Fibroblast of pulmonary artery (primary cell): ENCODE measurements at regions not wholly inside any gene's neighbourhood (a gene's known extent, or its start where the extent isn't known, plus 50 kb on each side); places are given as distances from the start of the nearest gene placed in this dataset.

Experiments
- DNase-seq: peaks from one replicate; pipeline ENCODE4 v3.0.0-alpha.2; 2010; ENCODE audit warnings: low read depth
- H3K4me3 ChIP-seq: replicated peaks from 2 replicates; pipeline ENCODE4 v1.5.1; 2011; ENCODE audit warnings: low read depth, mild to moderate bottlenecking, control low read depth, low read length, moderate library complexity
- TF ChIP-seq, protein P1 (sequence below): IDR thresholded peaks from 2 replicates; pipeline ENCODE4 v1.5.1; 2011; ENCODE audit warnings: mild to moderate bottlenecking, control low read depth, low read length, inconsistent platforms; ENCODE audit errors: missing control alignments

DNA sequence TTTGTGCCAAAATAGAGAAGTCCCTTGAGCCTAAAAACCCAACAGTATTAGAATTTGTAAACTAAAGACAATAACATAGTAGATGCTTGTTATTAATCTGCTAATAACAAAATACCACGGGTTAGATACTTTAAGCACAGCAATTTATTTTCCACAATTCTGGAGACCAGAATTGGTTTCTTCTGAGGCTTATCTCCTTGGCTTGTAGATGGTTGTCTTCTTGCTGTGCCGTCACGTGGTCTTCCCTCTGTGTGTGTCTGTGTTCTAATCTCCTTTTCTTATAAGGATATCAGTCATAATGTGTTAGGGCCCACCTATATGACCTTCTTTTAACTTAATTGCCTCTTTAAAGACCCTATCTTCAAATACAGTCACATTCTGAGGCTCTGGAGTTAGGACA lies 260.1 kb downstream of the CYRIA start:
- TF ChIP-seq, protein P1, sequence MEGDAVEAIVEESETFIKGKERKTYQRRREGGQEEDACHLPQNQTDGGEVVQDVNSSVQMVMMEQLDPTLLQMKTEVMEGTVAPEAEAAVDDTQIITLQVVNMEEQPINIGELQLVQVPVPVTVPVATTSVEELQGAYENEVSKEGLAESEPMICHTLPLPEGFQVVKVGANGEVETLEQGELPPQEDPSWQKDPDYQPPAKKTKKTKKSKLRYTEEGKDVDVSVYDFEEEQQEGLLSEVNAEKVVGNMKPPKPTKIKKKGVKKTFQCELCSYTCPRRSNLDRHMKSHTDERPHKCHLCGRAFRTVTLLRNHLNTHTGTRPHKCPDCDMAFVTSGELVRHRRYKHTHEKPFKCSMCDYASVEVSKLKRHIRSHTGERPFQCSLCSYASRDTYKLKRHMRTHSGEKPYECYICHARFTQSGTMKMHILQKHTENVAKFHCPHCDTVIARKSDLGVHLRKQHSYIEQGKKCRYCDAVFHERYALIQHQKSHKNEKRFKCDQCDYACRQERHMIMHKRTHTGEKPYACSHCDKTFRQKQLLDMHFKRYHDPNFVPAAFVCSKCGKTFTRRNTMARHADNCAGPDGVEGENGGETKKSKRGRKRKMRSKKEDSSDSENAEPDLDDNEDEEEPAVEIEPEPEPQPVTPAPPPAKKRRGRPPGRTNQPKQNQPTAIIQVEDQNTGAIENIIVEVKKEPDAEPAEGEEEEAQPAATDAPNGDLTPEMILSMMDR = no peak
- DNase-seq = no peak
- H3K4me3 ChIP-seq = no peak overlapping the region

DNA sequence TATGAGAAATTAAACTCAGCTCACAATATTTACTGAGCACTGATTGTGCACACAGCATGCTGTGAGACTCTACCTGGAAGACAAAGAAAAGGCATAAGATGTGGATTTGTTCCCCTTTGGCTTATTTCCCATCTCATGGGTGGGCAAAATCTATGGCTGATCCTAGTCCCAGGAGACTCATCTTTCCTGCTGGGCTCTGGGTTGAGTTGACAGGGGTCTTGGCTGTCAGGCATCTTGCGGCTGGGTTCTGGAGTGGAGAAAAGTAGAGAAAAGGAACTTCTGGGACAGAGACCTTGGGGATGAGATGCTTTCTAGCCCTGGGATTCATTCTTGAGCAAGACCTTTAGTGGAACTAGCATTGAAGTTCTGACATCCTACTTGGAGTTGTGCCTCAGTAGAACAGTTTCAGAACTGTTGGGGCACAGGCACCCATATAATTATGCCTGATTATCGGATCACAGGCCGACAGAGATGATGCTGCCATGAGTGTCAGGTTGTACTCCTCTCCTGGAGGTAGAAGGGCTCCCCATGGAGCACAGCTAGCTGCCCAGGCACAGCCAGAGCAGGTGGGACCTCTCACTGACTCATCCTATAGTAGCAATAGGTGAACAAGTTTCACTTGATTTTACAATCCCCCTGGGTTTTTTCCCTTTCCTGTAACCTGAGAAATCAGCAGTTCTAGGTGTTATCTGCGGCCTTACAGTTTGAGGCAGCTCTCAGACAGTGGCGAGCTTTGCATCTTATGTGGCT lies 260.9 kb downstream of the CYRIA start:
- no peak for DNase-seq
- no peak overlapping the region for H3K4me3 ChIP-seq
- TF ChIP-seq, protein P1 = no peak

DNA sequence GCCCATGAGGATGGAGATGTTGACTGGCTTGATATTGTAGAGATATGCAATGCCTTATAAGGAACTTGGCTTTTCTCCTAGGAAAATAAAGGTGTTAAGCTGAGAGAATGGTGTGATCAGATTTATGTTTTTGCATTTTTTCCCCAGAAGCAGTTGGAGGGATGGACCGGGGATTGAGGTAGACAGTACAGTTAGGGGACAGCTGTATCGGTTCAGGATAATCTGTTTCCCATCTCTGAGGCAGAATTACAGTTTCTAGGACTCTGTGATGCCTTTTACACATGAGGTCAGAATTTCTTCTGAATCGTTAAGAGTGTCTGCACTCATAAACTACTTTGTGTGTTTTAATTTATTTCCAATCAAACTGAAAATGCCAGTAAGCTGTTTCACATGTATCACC lies 261.5 kb downstream of the CYRIA start:
- DNase-seq = no peak
- H3K4me3 ChIP-seq = no peak overlapping the region
- TF ChIP-seq, protein P1 = no peak

DNA sequence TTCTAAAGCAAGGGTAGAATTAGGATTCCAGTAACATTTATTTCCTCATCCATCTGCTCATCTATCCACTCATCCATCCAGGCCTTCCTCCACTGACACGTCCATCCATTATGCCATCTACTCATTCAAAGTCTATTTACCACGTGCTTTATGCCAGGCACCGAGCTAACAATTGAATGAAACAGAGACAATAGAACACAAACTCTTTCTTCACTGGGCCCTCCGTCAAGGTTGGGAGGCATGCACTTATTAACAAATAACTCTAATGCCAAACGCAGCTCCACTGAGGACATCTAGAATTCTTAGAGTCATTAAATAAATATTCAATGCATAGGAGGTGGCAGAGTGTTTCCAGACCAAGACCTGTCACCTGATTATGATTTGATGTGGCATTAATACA lies 262.7 kb downstream of the CYRIA start:
- no peak overlapping the region for H3K4me3 ChIP-seq
- no peak for DNase-seq
- TF ChIP-seq, protein P1 = no peak

DNA sequence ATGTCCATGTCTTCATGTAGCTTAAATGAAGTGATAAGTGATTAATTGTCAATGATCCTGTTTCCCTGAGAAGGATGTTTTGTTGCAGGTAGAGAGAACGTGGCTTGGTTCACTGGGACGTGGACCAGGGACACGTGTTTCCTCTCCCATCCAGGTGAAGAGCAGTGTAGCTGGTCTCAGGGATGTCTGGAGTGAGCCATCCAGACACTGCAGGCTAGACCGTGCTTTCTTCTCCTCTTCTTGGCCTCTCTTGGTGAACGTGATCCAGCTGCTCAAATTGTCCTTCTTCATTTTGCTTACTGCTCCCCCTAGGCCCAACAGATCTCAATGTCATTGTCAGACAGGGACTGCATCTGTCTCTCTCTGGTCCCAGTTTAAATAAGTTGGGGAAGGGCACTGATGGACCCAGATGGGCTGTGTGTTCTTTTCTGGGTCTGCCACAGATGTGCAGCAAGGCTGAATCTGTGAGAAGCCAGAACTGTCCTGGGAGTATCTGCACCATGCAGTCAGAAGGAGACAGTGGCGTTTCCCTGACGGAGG lies 263.8 kb downstream of the CYRIA start:
- no peak overlapping the region for H3K4me3 ChIP-seq
- no peak for DNase-seq
- TF ChIP-seq, protein P1 = no peak

DNA sequence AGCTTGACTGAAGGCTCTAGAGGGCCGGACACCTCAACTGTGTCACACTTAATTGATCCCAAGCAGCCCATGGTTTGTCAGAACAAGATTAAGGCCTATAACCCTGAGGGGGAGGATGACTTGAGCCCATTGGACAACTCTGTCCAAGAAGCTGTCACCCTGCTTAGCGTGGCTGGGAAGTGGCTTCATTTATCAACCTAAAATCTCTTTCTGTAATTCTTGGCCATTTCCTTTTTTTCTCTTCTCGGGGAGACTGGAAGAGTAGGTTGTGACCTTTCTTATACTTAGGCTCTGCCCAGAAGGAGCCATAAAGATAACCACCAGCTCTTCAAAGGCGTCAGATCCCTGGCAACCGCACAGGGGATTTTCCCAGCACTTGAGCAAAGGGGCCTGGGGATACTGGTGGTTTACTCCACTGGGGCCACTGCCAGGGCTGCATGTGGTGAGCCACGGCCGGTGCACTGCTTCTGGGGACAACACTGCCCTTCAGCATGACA lies 265.5 kb downstream of the CYRIA start:
- H3K4me3 ChIP-seq = no peak overlapping the region
- DNase-seq = no peak
- TF ChIP-seq, protein P1 = no peak
